Breast epithelium (tissue), 4 donors: ENCODE measurements at regions not wholly inside any gene's neighbourhood (a gene's known extent, or its start where the extent isn't known, plus 50 kb on each side); places are given as distances from the start of the nearest gene placed in this dataset.

Experiments used
- DNase-seq, 2 donors: peaks; one replicate each; pipeline ENCODE4 v3.0.0-alpha.2; 2019; ENCODE audit warnings: low spot score in 2 of 2
- H3K27ac ChIP-seq, 2 donors: fragments of 200-600 bp; sonication (generic) in 1 of 2; one replicate each; pipeline ENCODE4 v1.5.1; 2016 to 2019; ENCODE audit warnings: mild to moderate bottlenecking in 1 of 2
- H3K27me3 ChIP-seq, 2 donors: fragments of 200-600 bp; sonication (generic) in 1 of 2; one replicate each; pipeline versions ENCODE4 v1.5.1 to v1.6.0; 2017 to 2019; ENCODE audit warnings: control low read depth in 1 of 2, mild to moderate bottlenecking in 1 of 2
- H3K36me3 ChIP-seq: fragments of 200-600 bp; one replicate; pipeline ENCODE4 v1.5.1; 2019
- H3K4me1 ChIP-seq, 2 donors: fragments of 200-600 bp; sonication (generic); one replicate each; pipeline ENCODE4 v1.5.1; 2016 to 2019; ENCODE audit warnings: control low read depth in 1 of 2
- H3K4me3 ChIP-seq, 3 donors: fragments of 200-600 bp; sonication (generic); 1 replicate in 2 of 3; 2 replicates in 1 of 3; pipeline ENCODE4 v1.5.1; 2016 to 2019; ENCODE audit warnings: mild to moderate bottlenecking in 3 of 3, moderate library complexity in 2 of 3
- H3K9me3 ChIP-seq, 2 donors: fragments of 200-600 bp; sonication (generic) in 1 of 2; one replicate each; pipeline ENCODE4 v1.5.1; 2016 to 2019; ENCODE audit warnings: control low read depth in 1 of 2
- POLR2A ChIP-seq: fragments of 450-650 bp; IDR thresholded peaks from one replicate; pipeline ENCODE4 v1.6.1; 2016; ENCODE audit warnings: antibody characterized with exemption, mild to moderate bottlenecking, moderate library complexity
- POLR2AphosphoS5 ChIP-seq, 3 donors: sonication (generic); formaldehyde crosslinking; IDR thresholded peaks; one replicate each; pipeline ENCODE4 v1.6.1; 2017; ENCODE audit warnings: antibody characterized with exemption in 3 of 3
- intact Hi-C: fragments of 100-400 bp; cut with DNase I; formaldehyde crosslinking; loops from one replicate; pipeline ENCODE4 v1.15.1; 2023; ENCODE audit warnings: low total_unique reads
- TF ChIP-seq, protein P1 (sequence below), 3 donors: fragments of 450-650 bp; IDR thresholded peaks; one replicate each; pipeline ENCODE4 v1.5.1; 2016 to 2017; ENCODE audit warnings: antibody characterized with exemption in 3 of 3, mild to moderate bottlenecking in 3 of 3, moderate library complexity in 3 of 3

DNA sequence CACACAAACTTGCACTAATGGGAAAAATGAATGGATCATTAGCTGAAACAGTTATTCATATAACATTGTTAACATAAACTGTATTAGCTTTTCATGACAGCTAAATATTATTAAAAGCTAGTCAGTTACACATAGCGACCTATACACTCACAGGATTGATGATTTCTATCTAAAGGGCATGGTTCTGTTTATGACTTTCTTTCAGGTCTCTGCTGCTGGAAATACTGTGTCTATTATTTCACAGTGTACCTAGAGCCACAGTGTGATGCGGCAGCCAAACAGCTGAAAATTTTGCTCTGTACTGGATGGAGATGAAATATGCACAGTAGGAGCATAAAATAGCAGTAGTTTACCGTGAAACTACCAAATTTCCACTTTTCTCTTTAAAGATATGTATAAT is 341.1 kb downstream of the FSCB start:
- Histone ChIP-seq H3K4me1 (no peaks in the 10 kb centered on the region), H3K36me3 (no peaks in the 10 kb centered on the region), H3K27ac (no peak overlapping the region), H3K4me3 (no peak overlapping the region), H3K9me3 (no peaks in the 10 kb centered on the region), H3K27me3 (no peaks in the 10 kb centered on the region)
- TF ChIP-seq POLR2A (no peak), POLR2AphosphoS5 (IDR thresholded peaks at IDR 0.05) (no peak)
- TF ChIP-seq, protein P1, sequence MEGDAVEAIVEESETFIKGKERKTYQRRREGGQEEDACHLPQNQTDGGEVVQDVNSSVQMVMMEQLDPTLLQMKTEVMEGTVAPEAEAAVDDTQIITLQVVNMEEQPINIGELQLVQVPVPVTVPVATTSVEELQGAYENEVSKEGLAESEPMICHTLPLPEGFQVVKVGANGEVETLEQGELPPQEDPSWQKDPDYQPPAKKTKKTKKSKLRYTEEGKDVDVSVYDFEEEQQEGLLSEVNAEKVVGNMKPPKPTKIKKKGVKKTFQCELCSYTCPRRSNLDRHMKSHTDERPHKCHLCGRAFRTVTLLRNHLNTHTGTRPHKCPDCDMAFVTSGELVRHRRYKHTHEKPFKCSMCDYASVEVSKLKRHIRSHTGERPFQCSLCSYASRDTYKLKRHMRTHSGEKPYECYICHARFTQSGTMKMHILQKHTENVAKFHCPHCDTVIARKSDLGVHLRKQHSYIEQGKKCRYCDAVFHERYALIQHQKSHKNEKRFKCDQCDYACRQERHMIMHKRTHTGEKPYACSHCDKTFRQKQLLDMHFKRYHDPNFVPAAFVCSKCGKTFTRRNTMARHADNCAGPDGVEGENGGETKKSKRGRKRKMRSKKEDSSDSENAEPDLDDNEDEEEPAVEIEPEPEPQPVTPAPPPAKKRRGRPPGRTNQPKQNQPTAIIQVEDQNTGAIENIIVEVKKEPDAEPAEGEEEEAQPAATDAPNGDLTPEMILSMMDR (IDR thresholded peaks at IDR 0.05), result no peak
- intact Hi-C loops, result no loop called here
- no peak for DNase-seq

DNA sequence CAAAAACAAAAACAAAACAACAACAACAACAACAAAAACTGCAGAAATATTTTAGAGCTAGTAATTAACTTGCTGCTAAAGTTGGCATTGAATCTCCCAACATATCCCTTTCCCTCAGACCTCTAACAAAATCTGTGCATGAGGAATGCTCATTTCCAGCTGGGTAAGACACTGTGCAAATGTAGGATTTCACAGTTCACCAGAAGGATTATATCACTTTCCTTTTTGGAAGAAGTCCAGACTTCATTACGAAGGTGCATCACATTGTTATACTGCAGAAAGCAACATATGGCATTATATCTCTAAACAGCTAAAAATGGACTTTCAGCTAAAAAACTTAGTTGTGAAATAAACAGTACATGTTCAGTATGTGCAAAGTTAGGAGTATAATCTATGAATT is 341.8 kb downstream of the FSCB start:
- H3K4me3 ChIP-seq, result no peak overlapping the region
- no peaks in the 10 kb centered on the region for H3K9me3 ChIP-seq
- no peaks in the 10 kb centered on the region for H3K4me1 ChIP-seq
- H3K27me3 ChIP-seq, result no peaks in the 10 kb centered on the region
- H3K36me3 ChIP-seq, result no peaks in the 10 kb centered on the region
- no peak for DNase-seq
- TF ChIP-seq POLR2A, result no peak
- TF ChIP-seq, protein P1 (IDR thresholded peaks at IDR 0.05), result no peak
- no peak for TF ChIP-seq POLR2AphosphoS5 (IDR thresholded peaks at IDR 0.05)
- no peak overlapping the region for H3K27ac ChIP-seq
- intact Hi-C loops, result no loop called here

DNA sequence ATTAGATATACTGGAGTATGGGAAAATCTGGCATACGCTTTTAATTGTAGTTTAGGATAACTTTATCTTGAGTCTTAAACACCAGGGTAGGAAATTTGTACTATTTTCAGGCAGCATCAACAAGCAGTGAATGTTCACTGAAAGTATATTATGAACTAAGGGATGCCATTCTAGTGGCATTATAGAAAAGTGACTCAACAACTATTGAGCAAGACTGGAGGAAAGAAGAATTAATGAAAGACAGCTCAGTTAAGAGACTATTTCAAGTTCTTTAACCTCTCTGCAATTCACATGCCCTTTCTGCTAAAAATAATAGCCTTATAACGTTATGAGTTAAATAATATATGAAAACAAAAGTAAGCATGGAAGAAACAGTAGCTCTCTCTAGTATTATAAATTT is 343.1 kb downstream of the FSCB start:
- Histone ChIP-seq H3K27ac (no peak overlapping the region), H3K9me3 (no peaks in the 10 kb centered on the region), H3K4me3 (no peak overlapping the region), H3K36me3 (no peaks in the 10 kb centered on the region), H3K27me3 (no peaks in the 10 kb centered on the region), H3K4me1 (no peaks in the 10 kb centered on the region)
- DNase-seq, result no peak
- intact Hi-C loops, result no loop called here
- no peak for TF ChIP-seq POLR2A
- TF ChIP-seq, protein P1 (IDR thresholded peaks at IDR 0.05), result no peak
- no peak for TF ChIP-seq POLR2AphosphoS5 (IDR thresholded peaks at IDR 0.05)

DNA sequence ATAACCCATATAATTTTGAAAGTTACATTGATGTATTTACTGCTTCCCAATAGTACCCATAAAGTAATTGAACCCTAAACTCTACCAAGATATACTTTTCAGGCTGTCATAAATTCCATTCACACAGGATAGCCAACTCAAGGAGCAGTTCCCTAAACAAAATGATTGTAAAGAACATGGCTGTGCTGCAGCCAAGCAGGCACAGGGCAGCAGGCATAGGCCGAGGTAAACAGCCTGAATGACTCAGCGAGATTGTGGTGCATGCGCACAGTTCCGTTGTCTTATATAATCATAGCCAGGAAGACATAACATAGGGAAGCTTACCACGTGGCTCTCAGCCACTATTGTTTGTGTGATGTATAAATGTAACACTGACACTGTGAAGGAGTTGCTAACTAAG is 344.9 kb downstream of the FSCB start:
- no peak for DNase-seq
- H3K4me3 ChIP-seq, result no peak overlapping the region
- no peak for TF ChIP-seq POLR2A
- TF ChIP-seq POLR2AphosphoS5 (IDR thresholded peaks at IDR 0.05), result no peak
- TF ChIP-seq, protein P1 (IDR thresholded peaks at IDR 0.05), result no peak
- no peaks in the 10 kb centered on the region for H3K4me1 ChIP-seq
- intact Hi-C loops, result no loop called here
- H3K36me3 ChIP-seq, result no peaks in the 10 kb centered on the region
- H3K27me3 ChIP-seq, result no peaks in the 10 kb centered on the region
- no peak overlapping the region for H3K27ac ChIP-seq
- no peaks in the 10 kb centered on the region for H3K9me3 ChIP-seq

DNA sequence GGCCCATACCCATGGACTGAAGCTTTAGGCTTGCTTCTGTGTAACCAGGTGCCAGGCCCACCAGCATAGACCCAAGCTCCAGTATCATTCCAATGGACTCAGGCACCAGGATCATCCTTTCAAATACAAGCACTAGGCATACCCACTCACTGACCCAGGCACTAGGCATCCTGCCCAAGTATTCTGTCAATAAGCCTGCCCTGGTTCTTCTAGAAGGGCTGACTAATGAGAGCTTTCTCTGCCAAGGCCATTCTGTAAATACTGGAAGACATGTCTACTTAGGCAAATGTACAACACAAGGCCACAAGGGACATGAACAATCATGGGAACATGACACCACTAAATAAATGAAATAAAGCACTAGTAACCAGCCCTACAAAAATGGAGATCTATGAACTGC is 352.2 kb downstream of the FSCB start:
- Histone ChIP-seq H3K36me3 (no peaks in the 10 kb centered on the region), H3K4me3 (no peak overlapping the region), H3K4me1 (no peaks in the 10 kb centered on the region), H3K9me3 (peaks cover 0 to 4% of the 10 kb centered on the region in 2 donors), H3K27ac (no peak overlapping the region), H3K27me3 (no peaks in the 10 kb centered on the region)
- intact Hi-C loops, result no loop called here
- no peak for TF ChIP-seq POLR2A
- TF ChIP-seq, protein P1 (IDR thresholded peaks at IDR 0.05), result no peak
- no peak for TF ChIP-seq POLR2AphosphoS5 (IDR thresholded peaks at IDR 0.05)
- no peak for DNase-seq
